Right lobe of liver (tissue), 4 donors: ENCODE measurements at regions not wholly inside any gene's neighbourhood (a gene's known extent, or its start where the extent isn't known, plus 50 kb on each side); places are given as distances from the start of the nearest gene placed in this dataset.

ENCODE experiments used
- CTCF ChIP-seq, 4 donors: fragments of 200-600 bp in 3 of 4; fragments of 450-650 bp in 1 of 4; IDR thresholded peaks; one replicate each; pipeline versions ENCODE4 v1.5.1 to v1.8.0; 2016 to 2022; ENCODE audit warnings: antibody characterized with exemption in 4 of 4, mild to moderate bottlenecking in 2 of 4
- POLR2A ChIP-seq: fragments of 450-650 bp; IDR thresholded peaks from one replicate; pipeline ENCODE4 v1.6.1; 2017; ENCODE audit warnings: antibody characterized with exemption, mild to moderate bottlenecking
- donor health status: DM: no; HTN: no; CAD: no.
- donor health status: DM: no; HTN: no; CAD: no.
- donor health status: DM: no; HTN: yes; CAD: no.

GRCh38 chr5:8500426-8500825, 631.5 kb downstream of the MTRR start:
- no peak for TF ChIP-seq CTCF (IDR thresholded peaks at IDR 0.05)
- TF ChIP-seq POLR2A: no peak
